Muscle of leg (tissue), 3 donors: ENCODE measurements at regions not wholly inside any gene's neighbourhood (a gene's known extent, or its start where the extent isn't known, plus 50 kb on each side); places are given as distances from the start of the nearest gene placed in this dataset.

Source experiments
- DNase-seq: peaks from one replicate; pipeline ENCODE4 v3.0.0; 2013
- H3K27ac ChIP-seq: one replicate; pipeline ENCODE4 v1.5.1; 2013; ENCODE audit warnings: mild to moderate bottlenecking, low read length, control low read depth
- H3K27me3 ChIP-seq: one replicate; pipeline ENCODE4 v1.6.1; 2013; ENCODE audit warnings: low read length; ENCODE audit not compliant: control insufficient read depth, insufficient read depth
- H3K36me3 ChIP-seq: one replicate; pipeline ENCODE4 v1.6.1; 2013; ENCODE audit warnings: low read length; ENCODE audit not compliant: control insufficient read depth, insufficient read depth
- H3K4me1 ChIP-seq: one replicate; pipeline ENCODE4 v1.6.1; 2013; ENCODE audit warnings: low read length; ENCODE audit not compliant: control insufficient read depth, insufficient read depth
- H3K4me3 ChIP-seq: one replicate; pipeline ENCODE4 v1.5.1; 2013; ENCODE audit warnings: low read length, control low read depth
- H3K9me3 ChIP-seq: replicated peaks from 2 replicates; pipeline ENCODE4 v1.6.1; 2013; ENCODE audit warnings: low read depth, low read length; ENCODE audit not compliant: control insufficient read depth
- WGBS: methylation state at CpG from one replicate; pipeline ENCODE4 v1.1.5; 2013; ENCODE audit warnings: missing lambda C conversion rate; ENCODE audit not compliant: insufficient coverage; 5-methylcytosine and 5-hydroxymethylcytosine counted together

DNA sequence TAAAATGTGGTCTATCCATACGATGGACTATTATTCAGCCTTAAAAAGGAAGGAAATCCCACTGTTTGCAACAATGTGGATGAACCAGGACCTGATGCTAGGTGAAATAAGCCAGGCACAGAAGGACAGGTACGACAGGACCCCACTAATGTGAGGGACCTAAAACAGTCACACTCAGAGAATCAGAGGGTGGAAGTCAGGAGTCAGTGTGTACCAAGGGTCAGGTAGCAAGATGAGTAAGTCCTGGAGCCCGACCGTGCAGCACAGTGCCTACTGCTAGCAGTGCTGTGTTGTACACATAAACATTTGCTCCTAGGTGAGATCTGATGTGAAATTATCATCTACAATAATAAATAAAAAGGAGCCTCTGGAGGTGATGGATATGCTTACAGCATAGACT, 322.3 kb downstream of the GLRX3 start:
- no peak for DNase-seq
- no peak overlapping the region for H3K27ac ChIP-seq
- peaks cover 2% of the 10 kb centered on the region for H3K27me3 ChIP-seq
- H3K4me1 ChIP-seq = no peaks in the 10 kb centered on the region
- H3K36me3 ChIP-seq = no peaks in the 10 kb centered on the region
- H3K4me3 ChIP-seq = no peak overlapping the region
- no peaks in the 10 kb centered on the region for H3K9me3 ChIP-seq
- WGBS = 100% methylated on average over 2 of the region's 4 CpGs

DNA sequence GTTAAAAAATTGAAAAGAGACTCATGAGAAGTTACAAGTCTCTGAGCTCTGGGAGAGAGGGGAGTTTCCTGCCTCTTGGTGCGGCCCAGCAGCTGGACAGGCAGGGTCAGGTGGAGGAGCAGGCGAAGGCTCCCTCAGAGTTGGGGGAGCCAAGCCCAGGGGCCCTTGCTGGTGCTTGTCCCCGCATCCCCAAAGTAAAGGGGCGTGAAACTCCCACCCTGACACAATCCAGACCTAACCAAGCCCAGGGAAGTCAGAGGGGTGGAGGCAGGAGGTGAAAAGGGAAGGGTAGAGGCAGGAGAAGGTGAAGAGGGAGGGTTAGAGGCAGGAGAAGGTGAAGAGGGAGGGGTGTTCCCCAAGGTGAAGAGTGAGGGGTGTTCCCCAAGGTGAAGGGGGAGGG, 322.8 kb downstream of the GLRX3 start:
- no peaks in the 10 kb centered on the region for H3K36me3 ChIP-seq
- H3K4me1 ChIP-seq = no peaks in the 10 kb centered on the region
- DNase-seq = no peak
- WGBS = no CpG with 5 or more reads among the region's 4 CpGs
- no peaks in the 10 kb centered on the region for H3K9me3 ChIP-seq
- H3K27ac ChIP-seq = no peak overlapping the region
- no peak overlapping the region for H3K4me3 ChIP-seq
- no peaks in the 10 kb centered on the region for H3K27me3 ChIP-seq

GRCh38 chr10:130459851-130460490, 323.8 kb downstream of the GLRX3 start:
- no peaks in the 10 kb centered on the region for H3K36me3 ChIP-seq
- DNase-seq = no peak
- H3K27ac ChIP-seq = no peak overlapping the region
- H3K27me3 ChIP-seq = no peaks in the 10 kb centered on the region
- WGBS = 78% methylated on average over 4 of the region's 7 CpGs
- no peaks in the 10 kb centered on the region for H3K4me1 ChIP-seq
- no peaks in the 10 kb centered on the region for H3K9me3 ChIP-seq
- H3K4me3 ChIP-seq = no peak overlapping the region

DNA sequence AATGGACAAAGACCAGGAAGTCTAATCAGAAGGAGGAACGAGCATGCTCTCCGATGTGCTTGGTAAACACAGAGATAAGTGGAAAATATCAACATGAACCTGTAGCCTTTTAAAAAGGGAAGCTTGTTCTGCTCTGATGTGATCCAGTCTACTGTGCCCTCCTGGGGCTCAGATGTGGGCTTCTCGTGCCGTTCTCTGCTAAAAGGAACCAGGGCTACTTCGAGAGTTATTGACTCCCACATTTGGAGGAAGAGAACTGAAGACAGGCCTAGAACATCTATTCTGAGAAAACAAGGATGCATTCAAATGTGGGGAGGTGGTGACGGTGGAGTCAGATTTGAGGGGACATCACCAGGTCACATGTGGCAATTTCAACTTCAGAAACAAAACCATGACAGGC, 325.4 kb downstream of the GLRX3 start:
- DNase-seq = no peak
- H3K27me3 ChIP-seq = no peaks in the 10 kb centered on the region
- H3K4me1 ChIP-seq = no peaks in the 10 kb centered on the region
- 81% methylated on average over 5 of the region's 6 CpGs for WGBS
- no peaks in the 10 kb centered on the region for H3K36me3 ChIP-seq
- H3K9me3 ChIP-seq = no peaks in the 10 kb centered on the region
- no peak overlapping the region for H3K4me3 ChIP-seq
- H3K27ac ChIP-seq = no peak overlapping the region

- peaks cover 2% of the 10 kb centered on the region for H3K9me3 ChIP-seq
- H3K27ac ChIP-seq = no peak overlapping the region
- no peak overlapping the region for H3K4me3 ChIP-seq
- WGBS = 69% methylated on average over 5 of the region's 6 CpGs
- H3K4me1 ChIP-seq = no peaks in the 10 kb centered on the region
- H3K36me3 ChIP-seq = no peaks in the 10 kb centered on the region
- no peak for DNase-seq
- no peaks in the 10 kb centered on the region for H3K27me3 ChIP-seq
Observed at GRCh38 chr10:130463104-130463875, 327.1 kb downstream of the GLRX3 start.

- WGBS = 84% methylated on average over 10 of the region's 10 CpGs
- Histone ChIP-seq H3K36me3 (no peaks in the 10 kb centered on the region), H3K27ac (no peak overlapping the region), H3K4me3 (no peak overlapping the region), H3K9me3 (peaks cover 4% of the 10 kb centered on the region), H3K27me3 (no peaks in the 10 kb centered on the region), H3K4me1 (no peaks in the 10 kb centered on the region)
- no peak for DNase-seq
Observed at GRCh38 chr10:130463876-130464364, 327.7 kb downstream of the GLRX3 start.

DNA sequence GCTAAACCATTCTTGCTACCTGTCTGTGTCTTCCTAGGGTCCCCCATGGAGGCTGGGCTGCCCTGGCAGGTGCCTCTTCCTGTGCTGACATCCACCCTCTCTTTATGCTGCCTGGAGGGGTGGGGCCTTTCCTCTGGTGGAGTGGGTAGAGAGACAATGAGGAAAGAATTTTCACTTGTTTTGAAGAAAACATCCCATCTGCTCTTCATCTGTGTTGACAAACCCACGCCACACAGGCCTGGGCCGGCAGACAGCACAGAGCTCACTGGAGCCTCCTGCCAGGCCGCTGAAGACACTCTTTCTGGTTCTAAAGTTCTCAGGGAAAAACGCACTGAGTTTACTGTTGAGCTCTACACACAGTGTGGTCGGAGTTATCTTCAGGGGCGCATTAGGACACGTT, 328.2 kb downstream of the GLRX3 start:
- no peak for DNase-seq
- Histone ChIP-seq H3K4me1 (no peaks in the 10 kb centered on the region), H3K4me3 (no peak overlapping the region), H3K27me3 (no peaks in the 10 kb centered on the region), H3K9me3 (peaks cover 4% of the 10 kb centered on the region), H3K36me3 (no peaks in the 10 kb centered on the region), H3K27ac (no peak overlapping the region)
- 75% methylated on average over 4 of the region's 7 CpGs for WGBS

DNA sequence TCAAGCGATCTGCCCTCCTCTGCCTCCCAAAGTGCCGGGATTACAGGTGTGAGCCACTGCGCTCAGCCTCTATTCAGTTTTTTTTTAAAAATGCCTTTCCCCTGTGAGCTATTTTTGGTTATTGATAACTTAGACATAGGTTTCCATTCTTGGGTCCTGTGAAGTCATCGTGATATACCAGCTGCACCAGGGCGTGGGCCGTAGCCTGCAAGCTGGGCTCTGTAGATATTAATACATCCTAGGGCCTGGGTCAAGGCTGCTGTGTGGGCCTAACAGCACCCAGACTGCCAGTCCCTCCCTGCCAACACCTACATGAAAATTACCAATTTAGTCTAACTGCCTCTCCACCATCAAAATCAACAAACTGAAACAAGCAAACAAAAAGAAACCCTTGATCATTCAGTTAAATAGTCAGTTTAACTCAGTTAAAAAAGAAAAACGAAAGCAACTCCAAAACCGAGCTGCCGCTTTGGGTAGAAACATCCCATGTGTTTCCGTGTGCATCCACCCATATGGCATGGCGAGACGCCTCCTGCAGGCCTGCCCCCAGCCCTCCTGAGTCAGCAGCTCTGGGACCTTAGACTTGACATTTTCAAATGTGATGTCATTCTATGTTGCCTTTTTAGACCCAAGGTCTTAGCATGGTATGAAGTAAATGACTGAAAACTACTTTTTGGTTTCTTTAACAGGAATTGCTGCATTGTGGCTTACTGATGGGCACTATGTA, 330.2 kb downstream of the GLRX3 start:
- DNase-seq = no peak
- no peaks in the 10 kb centered on the region for H3K36me3 ChIP-seq
- H3K9me3 ChIP-seq = peaks cover 4% of the 10 kb centered on the region
- WGBS = 94% methylated on average over 9 of the region's 12 CpGs
- H3K27ac ChIP-seq = no peak overlapping the region
- no peaks in the 10 kb centered on the region for H3K4me1 ChIP-seq
- no peak overlapping the region for H3K4me3 ChIP-seq
- peaks cover 5% of the 10 kb centered on the region for H3K27me3 ChIP-seq

DNA sequence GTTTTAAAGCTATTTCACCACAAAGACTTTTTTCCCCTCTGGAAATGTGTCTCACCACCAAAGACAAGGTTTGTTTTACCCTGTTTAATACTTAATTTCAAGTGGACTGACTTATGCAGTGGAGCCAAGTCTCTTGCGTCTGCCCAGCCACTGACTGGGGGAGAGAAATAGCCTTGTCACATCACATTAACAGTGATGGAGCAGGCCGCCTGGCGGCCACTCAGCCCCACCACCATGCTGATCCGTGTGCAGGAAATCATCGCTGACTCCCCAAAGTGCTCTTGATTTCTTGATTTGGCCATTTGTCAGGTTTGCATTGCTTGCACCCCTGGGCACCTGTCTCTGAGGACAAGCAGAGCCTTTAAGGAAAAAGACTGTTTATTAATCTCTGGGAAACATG, 334.1 kb downstream of the GLRX3 start:
- Histone ChIP-seq H3K9me3 (peaks cover 4% of the 10 kb centered on the region), H3K4me1 (no peaks in the 10 kb centered on the region), H3K27ac (no peak overlapping the region), H3K27me3 (peaks cover 8% of the 10 kb centered on the region), H3K4me3 (no peak overlapping the region), H3K36me3 (no peaks in the 10 kb centered on the region)
- 66% methylated on average over 5 of the region's 5 CpGs for WGBS
- DNase-seq = no peak

GRCh38 chr10:130470973-130471372, 334.8 kb downstream of the GLRX3 start:
- no peak overlapping the region for H3K27ac ChIP-seq
- H3K4me3 ChIP-seq = no peak overlapping the region
- peaks cover 4% of the 10 kb centered on the region for H3K9me3 ChIP-seq
- H3K4me1 ChIP-seq = no peaks in the 10 kb centered on the region
- 82% methylated on average over 6 of the region's 6 CpGs for WGBS
- H3K36me3 ChIP-seq = no peaks in the 10 kb centered on the region
- no peak for DNase-seq
- peaks cover 8% of the 10 kb centered on the region for H3K27me3 ChIP-seq
